ENCODE measurements at regions not wholly inside any gene's neighbourhood (a gene's known extent, or its start where the extent isn't known, plus 50 kb on each side); places are given as distances from the start of the nearest gene placed in this dataset.

DNA sequence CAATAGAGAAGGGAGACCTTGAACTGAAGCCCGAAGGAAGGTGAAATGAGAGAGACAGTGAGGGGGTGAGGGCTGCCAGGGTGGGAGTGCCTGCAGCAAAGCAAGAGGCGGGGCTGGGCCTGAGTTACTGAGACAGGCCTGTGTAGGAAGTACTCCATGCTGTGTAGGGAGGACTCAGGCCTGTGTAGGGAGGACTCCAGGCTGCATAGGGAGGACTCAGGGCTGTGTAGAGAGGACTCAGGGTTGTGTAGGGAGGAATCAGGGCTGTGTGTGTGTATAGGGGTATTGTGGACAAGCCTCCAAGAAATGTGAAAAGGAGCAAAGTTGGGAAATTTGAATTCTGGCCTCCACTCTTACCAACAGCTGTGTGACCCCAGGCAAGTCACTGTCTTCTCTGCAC is 133.8 kb upstream of the CACNA1E start:
- TF ChIP-seq, protein P1, sequence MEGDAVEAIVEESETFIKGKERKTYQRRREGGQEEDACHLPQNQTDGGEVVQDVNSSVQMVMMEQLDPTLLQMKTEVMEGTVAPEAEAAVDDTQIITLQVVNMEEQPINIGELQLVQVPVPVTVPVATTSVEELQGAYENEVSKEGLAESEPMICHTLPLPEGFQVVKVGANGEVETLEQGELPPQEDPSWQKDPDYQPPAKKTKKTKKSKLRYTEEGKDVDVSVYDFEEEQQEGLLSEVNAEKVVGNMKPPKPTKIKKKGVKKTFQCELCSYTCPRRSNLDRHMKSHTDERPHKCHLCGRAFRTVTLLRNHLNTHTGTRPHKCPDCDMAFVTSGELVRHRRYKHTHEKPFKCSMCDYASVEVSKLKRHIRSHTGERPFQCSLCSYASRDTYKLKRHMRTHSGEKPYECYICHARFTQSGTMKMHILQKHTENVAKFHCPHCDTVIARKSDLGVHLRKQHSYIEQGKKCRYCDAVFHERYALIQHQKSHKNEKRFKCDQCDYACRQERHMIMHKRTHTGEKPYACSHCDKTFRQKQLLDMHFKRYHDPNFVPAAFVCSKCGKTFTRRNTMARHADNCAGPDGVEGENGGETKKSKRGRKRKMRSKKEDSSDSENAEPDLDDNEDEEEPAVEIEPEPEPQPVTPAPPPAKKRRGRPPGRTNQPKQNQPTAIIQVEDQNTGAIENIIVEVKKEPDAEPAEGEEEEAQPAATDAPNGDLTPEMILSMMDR (IDR thresholded peaks at IDR 0.05), result no peak
- TF ChIP-seq POLR2A (IDR thresholded peaks at IDR 0.05), result no peak
- TF ChIP-seq EP300 (IDR thresholded peaks at IDR 0.05; ENCODE audit: low read depth), result no peak
